ENCODE measurements at regions not wholly inside any gene's neighbourhood (a gene's known extent, or its start where the extent isn't known, plus 50 kb on each side); places are given as distances from the start of the nearest gene placed in this dataset.

- Histone ChIP-seq H3K4me1 (no peaks in the 10 kb centered on the region), H3K27ac (no peak overlapping the region), H3K4me3 (no peak overlapping the region), H3K9me3 (no peaks in the 10 kb centered on the region), H3K4me2 (no peak overlapping the region)
- ChIA-PET POLR2A (no interaction called here), CTCF (no interaction called here)
- 65% methylated on average over 2 of the region's 2 CpGs for WGBS (ENCODE audit: missing lambda C conversion rate)
- no peak for ATAC-seq
- DNase-seq (ENCODE audit: low read depth in 1 of 2, low spot score in 1 of 2): no peak
- FAIRE-seq: no peak
- TF ChIP-seq MAFK (IDR thresholded peaks at IDR 0.05; ENCODE audit: partially characterized antibody) (peak; percentile 51), ZFP36 (IDR thresholded peaks at IDR 0.05; ENCODE audit: borderline replicate concordance, partially characterized antibody) (no peak), CEBPB (IDR thresholded peaks at IDR 0.05) (no peak), HOXB13 (CRISPR knock-in tag; IDR thresholded peaks at IDR 0.05; ENCODE audit: low read depth) (no peak), KDM1A (IDR thresholded peaks at IDR 0.05; ENCODE audit: low read depth) (no peak), FOSB (CRISPR knock-in tag; IDR thresholded peaks at IDR 0.05) (no peak), RCOR1 (IDR thresholded peaks at IDR 0.05; ENCODE audit: low read depth, low read length) (no peak)
Observed at GRCh38 chr16:52631711-52632110, 84.8 kb upstream of the TOX3 start.

DNA sequence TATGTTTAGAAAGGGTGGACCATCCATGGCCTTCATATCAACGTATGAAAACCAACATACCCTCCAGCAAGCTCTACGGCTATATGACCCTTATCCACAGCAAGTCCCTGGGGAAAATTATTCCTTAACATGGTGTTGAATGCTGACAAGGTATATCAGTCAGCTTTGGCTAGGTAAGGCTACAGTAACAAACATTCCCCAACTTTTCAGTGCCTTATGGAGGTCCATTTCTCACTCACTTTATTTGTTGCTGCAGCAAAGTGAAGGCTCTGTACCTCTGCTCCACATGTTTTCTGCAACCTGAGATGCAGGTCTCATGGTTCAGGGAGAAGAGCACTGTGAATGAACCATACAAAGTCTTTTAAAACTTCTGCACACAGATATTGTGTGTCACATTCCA lies 83.8 kb upstream of the TOX3 start:
- no peak for DNase-seq (ENCODE audit: low read depth in 1 of 2, low spot score in 1 of 2)
- no peaks in the 10 kb centered on the region for H3K9me3 ChIP-seq
- no peak for ATAC-seq
- H3K4me2 ChIP-seq: no peak overlapping the region
- FAIRE-seq: no peak
- no peak overlapping the region for H3K27ac ChIP-seq
- CTCF ChIA-PET: no interaction called here
- POLR2A ChIA-PET: no interaction called here
- no peaks in the 10 kb centered on the region for H3K4me1 ChIP-seq
- WGBS (ENCODE audit: missing lambda C conversion rate): 36% methylated on average over 2 of the region's 2 CpGs
- TF ChIP-seq ZNF302 (CRISPR knock-in tag; IDR thresholded peaks at IDR 0.05) (no peak), HMGXB4 (CRISPR knock-in tag; IDR thresholded peaks at IDR 0.05; ENCODE audit: borderline replicate concordance) (no peak), JUN (IDR thresholded peaks at IDR 0.05) (no peak), EP300 (IDR thresholded peaks at IDR 0.05) (no peak), ELK1 (IDR thresholded peaks at IDR 0.05; ENCODE audit: low read depth, low read length) (no peak), JUNB (IDR thresholded peaks at IDR 0.05) (no peak), CEBPB (IDR thresholded peaks at IDR 0.05) (no peak), CBX8 (IDR thresholded peaks at IDR 0.05) (no peak), BCL3 (IDR thresholded peaks at IDR 0.05) (no peak), ESRRA (IDR thresholded peaks at IDR 0.05; ENCODE audit: borderline replicate concordance, low read length) (no peak), RARB (CRISPR knock-in tag; IDR thresholded peaks at IDR 0.05) (no peak), MAFK (IDR thresholded peaks at IDR 0.05; ENCODE audit: partially characterized antibody) (no peak), HES2 (IDR thresholded peaks at IDR 0.05) (no peak)
- no peak overlapping the region for H3K4me3 ChIP-seq

DNA sequence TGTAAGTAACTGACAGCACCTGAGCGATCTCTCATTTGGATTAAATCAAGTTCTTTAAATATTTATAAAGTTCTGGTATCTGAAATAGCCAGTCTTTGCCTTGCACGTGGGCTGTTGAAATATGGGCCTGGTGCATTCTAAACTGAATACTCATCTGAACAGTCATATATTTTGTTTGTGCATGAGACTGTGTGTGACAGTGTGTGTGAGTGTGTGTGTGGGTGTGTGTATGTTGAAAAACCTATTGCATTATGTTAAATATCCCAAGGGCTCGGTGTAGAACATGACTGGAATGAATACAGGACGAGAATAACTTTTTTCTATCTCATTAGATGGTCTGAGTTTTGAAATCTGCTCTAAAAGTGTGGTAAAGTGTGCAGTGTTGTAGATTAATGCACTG lies 82.4 kb upstream of the TOX3 start:
- Histone ChIP-seq H3K4me2 (no peak overlapping the region), H3K27ac (no peak overlapping the region), H3K4me1 (no peaks in the 10 kb centered on the region), H3K9me3 (no peaks in the 10 kb centered on the region), H3K4me3 (no peak overlapping the region)
- FAIRE-seq (no peak), DNase-seq (ENCODE audit: low read depth in 1 of 2, low spot score in 1 of 2) (no peak), ATAC-seq (no peak)
- WGBS (ENCODE audit: missing lambda C conversion rate): 17% methylated on average over 4 of the region's 4 CpGs
- ChIA-PET POLR2A (no interaction called here), CTCF (interaction anchor here (0.6 kb wide), 1 partner anchor 33 kb away, joined by 3 read pairs; no protein-coding TSS in a partner anchor)
- TF ChIP-seq, protein P1, sequence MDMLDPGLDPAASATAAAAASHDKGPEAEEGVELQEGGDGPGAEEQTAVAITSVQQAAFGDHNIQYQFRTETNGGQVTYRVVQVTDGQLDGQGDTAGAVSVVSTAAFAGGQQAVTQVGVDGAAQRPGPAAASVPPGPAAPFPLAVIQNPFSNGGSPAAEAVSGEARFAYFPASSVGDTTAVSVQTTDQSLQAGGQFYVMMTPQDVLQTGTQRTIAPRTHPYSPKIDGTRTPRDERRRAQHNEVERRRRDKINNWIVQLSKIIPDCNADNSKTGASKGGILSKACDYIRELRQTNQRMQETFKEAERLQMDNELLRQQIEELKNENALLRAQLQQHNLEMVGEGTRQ (IDR thresholded peaks at IDR 0.05): no peak
- TF ChIP-seq MYC (IDR thresholded peaks at IDR 0.05; ENCODE audit: borderline replicate concordance, low read length) (no peak), JUNB (IDR thresholded peaks at IDR 0.05) (no peak), FOSL2 (IDR thresholded peaks at IDR 0.05) (no peak), FOSL2 (CRISPR knock-in tag; IDR thresholded peaks at IDR 0.05) (no peak), HOXB5 (CRISPR knock-in tag; IDR thresholded peaks at IDR 0.05) (no peak), ZFP36 (IDR thresholded peaks at IDR 0.05; ENCODE audit: borderline replicate concordance, partially characterized antibody) (no peak), KDM1A (IDR thresholded peaks at IDR 0.05; ENCODE audit: low read depth) (no peak), EHMT2 (IDR thresholded peaks at IDR 0.05; ENCODE audit: low read depth) (no peak), EP300 (IDR thresholded peaks at IDR 0.05) (no peak), CTCF (IDR thresholded peaks at IDR 0.05) (no peak)
- TF ChIP-seq, protein P2, sequence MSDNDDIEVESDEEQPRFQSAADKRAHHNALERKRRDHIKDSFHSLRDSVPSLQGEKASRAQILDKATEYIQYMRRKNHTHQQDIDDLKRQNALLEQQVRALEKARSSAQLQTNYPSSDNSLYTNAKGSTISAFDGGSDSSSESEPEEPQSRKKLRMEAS (IDR thresholded peaks at IDR 0.05): no peak

All from A549 (cell line).